GM21423 (cell line): ENCODE measurements at regions not wholly inside any gene's neighbourhood (a gene's known extent, or its start where the extent isn't known, plus 50 kb on each side); places are given as distances from the start of the nearest gene placed in this dataset.

Source experiments
- ATAC-seq: cut with Tn5 transposase; IDR thresholded peaks from one replicate; pipeline ENCODE4 v1.9.1; 2021; ENCODE audit warnings: mild to moderate bottlenecking, moderate library complexity; ENCODE audit not compliant: unreplicated experiment

GRCh38 chr10:21069929-21070700, 173.0 kb upstream of the NEBL start:
- ATAC-seq: no peak

- ATAC-seq: no peak
Measured at GRCh38 chr10:21069278-21069677, 172.2 kb upstream of the NEBL start.

GRCh38 chr10:21068026-21068656, 171.0 kb upstream of the NEBL start:
- no peak for ATAC-seq

GRCh38 chr10:21065621-21066248, 168.6 kb upstream of the NEBL start:
- ATAC-seq: no peak

- ATAC-seq: no peak
Measured at GRCh38 chr10:21061982-21062381, 164.9 kb upstream of the NEBL start.

GRCh38 chr10:21061184-21061583, 164.1 kb upstream of the NEBL start:
- ATAC-seq: no peak

- ATAC-seq: no peak
Measured at GRCh38 chr10:21060626-21061025, 163.5 kb upstream of the NEBL start.

- no peak for ATAC-seq
Measured at GRCh38 chr10:21057989-21058388, 160.9 kb upstream of the NEBL start.

GRCh38 chr10:21057436-21057835, 160.3 kb upstream of the NEBL start:
- no peak for ATAC-seq

GRCh38 chr10:21056461-21056860, 159.3 kb upstream of the NEBL start:
- no peak for ATAC-seq

GRCh38 chr10:21055339-21056135, 158.4 kb upstream of the NEBL start:
- no peak for ATAC-seq

GRCh38 chr10:21053953-21054690, 157.0 kb upstream of the NEBL start:
- no peak for ATAC-seq

- ATAC-seq: no peak
Measured at GRCh38 chr10:21052709-21053104, 155.6 kb upstream of the NEBL start.

GRCh38 chr10:21052072-21052708, 155.1 kb upstream of the NEBL start:
- no peak for ATAC-seq

GRCh38 chr10:21049482-21049881, 152.4 kb upstream of the NEBL start:
- no peak for ATAC-seq

- no peak for ATAC-seq
Measured at GRCh38 chr10:21048068-21048467, 151.0 kb upstream of the NEBL start.

- no peak for ATAC-seq
Measured at GRCh38 chr10:21047511-21047910, 150.4 kb upstream of the NEBL start.

GRCh38 chr10:21047096-21047495, 150.0 kb upstream of the NEBL start:
- ATAC-seq: no peak

- ATAC-seq: no peak
Measured at GRCh38 chr10:21043044-21043443, 145.9 kb upstream of the NEBL start.

- ATAC-seq: no peak
Measured at GRCh38 chr10:21042536-21042935, 145.4 kb upstream of the NEBL start.
